ENCODE measurements at regions not wholly inside any gene's neighbourhood (a gene's known extent, or its start where the extent isn't known, plus 50 kb on each side); places are given as distances from the start of the nearest gene placed in this dataset.
"Not testable (repeated sequence)": the region's sequence is repeated elsewhere in the genome, so short reads cannot be mapped to it uniquely, and the experiment has no call there.

DNA sequence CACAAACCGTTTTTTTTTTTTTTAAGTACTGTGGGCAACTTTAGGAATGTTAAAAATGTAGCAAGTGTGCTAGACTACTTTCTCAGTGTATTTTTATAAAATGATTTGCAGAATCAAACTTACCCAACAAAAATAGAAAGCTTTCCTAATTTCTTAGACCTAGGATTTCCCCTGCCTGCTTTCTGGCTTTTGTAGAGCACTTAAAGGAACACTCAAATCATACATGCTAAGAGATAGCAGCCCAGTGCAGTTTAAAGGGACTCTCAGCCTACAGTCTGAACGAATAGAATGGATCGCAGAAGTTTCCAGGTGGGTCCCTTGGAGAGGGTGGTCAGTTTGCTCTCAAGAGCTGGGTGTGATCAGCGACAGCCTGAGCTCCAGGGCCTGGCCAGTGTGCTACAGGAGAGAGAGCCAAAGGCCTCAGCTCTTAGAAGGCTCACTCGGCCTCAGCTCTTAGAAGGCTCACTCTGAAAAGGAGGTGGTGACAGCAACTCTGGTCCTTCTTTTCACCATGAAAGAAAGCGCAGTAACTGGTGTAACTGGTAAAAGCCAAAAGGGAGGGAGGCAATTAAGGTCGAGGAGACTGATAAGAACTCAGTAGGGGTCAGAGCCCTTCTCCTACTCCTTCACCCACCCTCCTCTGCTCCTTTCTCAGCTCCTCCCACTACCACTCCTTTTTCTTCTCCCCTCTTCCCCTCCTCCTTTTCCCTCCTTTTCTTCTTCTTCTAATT, 142.4 kb downstream of the ZFP64 start:
- DNase-seq, result peak; percentile 48

DNA sequence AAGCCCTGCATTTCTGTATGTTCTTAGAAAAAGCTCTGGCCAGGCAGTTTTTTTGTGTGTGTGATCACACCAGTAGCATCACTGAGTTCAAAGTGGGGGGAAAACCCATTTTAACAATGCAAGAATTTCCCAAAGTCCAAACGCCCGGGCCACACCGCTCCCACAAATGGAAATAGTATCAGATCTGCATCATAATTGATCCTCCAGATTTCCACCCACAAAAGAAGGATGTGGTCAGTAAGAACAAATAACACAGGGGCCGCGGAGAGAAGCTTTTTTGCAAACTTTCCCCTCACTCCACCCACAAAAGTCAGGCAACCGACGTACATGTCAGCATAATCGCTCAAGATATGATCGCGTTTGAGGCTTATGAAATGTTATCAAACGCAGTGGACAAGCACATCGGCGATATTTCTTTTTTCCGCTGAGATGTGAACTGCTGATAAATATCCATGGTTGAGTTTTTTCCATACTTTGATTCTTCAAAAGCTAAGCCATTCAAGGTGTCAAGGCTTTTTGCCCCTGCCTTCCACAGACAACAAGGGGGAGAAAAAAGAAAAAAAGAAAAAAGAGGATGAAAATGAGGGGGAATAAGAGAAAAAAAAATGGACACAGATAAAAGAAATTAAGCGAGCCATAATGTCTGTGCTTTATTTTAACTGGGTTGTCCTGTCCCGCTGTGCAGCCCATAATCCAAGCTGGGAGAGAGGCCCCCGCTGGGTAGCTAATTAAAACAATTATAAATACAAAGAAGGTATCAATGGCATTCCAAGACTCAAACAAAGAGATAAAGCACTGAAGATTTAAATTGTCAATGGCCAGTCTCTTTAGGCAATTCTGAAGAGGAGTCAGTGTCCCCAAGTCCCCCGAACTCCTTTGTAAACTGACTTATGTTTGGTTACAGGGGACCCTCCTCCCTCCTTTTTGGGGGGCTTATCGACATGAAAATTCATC, 143.5 kb downstream of the ZFP64 start:
- DNase-seq, result peak; percentile 37

DNA sequence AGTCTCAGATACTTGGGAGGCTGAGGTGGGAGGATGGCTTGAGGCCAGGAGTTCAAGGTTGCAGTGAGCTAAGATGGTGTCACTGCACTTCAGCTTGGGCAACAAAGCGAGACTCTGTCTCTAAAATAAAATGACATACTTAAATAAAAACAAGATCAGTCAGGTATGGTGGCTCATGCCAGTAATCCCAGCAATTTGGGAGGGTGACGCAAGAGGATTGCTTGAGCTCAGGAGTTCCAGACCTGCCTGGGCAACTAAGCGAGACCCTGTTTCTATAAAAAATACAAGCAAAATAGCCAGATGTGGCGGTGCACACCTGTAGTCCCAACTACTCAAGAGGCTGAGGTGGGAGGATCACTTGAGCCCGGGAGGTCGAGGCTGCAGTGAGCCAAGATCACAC, 149.6 kb downstream of the ZFP64 start:
- DNase-seq, result no peak

DNA sequence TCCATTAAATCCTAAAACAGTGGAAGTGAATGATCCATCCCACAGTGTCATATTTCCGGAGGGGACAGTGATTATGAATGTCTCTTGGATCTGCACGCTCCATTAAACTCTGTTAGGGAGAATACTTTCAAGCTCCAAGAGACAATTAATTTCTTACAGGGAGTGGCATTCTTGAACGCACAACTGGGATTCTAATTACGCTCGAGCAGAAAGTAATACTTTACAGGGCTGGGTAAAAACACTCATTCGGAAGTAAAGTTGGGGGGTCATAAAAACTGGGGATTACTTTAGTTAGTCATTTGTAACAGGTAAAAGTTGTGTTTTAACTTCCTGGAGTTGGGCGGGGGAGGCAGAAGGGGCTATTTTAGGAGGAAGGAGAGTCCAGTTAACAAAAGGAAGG, 151.8 kb downstream of the ZFP64 start:
- no peak for DNase-seq

DNA sequence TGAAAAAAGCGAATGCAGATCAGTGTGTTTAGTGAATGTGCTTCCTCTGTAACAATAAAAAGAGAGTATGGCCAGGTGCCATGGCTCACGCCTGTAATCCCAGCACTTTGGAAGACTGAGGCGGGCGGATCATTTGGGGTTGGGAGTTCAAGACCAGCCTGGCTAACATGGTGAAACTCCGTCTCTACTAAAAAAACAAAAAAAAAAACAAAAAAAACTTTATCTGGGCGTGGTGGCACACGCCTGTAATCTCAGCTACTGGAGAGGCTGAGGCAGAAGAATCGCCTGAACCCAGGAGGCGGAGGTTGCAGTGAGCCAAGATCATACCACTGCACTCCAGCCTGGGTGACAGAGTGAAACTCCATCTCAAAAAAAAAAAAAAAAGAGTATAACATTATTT, 152.9 kb downstream of the ZFP64 start:
- DNase-seq, result not testable (repeated sequence)

DNA sequence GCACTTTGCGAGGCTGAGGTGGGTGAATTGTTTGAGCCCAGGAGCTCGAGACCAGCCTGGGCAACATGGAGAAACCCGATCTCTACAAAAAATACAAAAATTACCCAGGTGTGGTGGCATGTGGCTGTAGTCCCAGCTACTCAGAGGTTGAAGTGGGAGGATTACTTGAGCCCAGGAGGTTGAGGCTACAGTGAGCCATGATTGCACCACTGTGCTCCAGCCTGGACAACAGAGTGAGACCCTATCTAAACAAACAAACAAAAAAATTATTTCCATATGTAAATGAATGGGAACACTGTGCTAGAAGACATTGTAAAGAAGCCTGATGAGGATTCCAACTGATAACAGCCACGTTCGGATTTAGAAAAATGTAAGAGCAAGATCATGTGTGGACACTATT, 154.2 kb downstream of the ZFP64 start:
- DNase-seq, result no peak

DNA sequence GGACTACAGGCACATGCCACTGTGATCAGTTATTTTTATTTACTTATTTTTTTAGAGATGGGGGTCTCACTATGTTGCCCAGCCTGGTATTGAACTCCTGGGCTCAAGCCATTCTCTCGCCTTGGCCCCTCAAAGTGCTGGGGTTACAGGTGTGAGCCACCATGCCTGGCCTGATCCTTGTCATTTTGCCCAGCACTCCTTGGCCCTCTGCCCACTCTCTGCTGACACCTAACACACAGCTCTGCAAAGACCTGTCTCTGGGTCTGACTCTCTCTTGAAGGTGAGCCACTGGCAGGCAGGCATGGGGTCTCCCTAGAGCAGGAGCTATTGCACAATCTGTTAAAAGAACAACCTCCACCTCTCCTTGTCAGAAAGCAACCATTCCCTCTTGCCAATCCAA, 155.6 kb downstream of the ZFP64 start:
- no peak for DNase-seq

DNA sequence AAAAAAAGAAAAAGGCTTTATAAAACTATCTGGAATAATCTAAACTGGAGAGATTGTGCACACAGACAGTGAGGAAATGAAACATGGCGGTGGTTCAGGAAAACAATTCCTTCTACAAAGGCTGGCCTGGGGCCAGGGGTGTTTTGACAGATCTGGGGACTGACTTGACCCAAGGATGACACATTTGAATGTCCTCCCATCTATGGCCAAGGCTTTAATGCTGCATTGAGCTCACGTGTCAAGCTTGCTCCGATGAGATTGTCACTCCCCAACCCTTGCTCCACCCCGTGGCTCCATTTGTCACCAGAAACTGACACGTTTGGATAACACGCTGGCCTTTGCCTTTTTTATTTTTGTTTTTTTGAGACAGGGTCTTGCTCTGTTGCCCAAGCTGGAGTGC, 156.1 kb downstream of the ZFP64 start:
- DNase-seq, result no peak

DNA sequence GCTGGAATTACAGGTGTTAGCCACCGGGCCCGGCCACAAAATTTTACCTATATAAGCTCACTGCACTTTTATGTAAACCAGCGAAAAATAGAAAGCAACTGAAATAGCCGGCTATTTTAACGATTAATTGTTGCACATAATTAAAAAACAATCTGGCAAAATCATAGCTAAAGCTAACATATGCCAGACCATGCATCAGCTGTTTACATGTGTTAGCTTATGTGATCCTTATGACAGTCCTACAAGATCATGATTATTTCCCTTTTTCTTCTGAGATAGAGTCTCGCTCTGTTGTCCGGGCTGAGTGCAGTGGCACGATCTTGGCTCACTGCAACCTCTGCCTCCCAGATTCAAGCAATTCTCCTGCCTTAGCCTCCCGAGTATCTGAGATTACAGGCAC, 157.0 kb downstream of the ZFP64 start:
- DNase-seq, result no peak

DNA sequence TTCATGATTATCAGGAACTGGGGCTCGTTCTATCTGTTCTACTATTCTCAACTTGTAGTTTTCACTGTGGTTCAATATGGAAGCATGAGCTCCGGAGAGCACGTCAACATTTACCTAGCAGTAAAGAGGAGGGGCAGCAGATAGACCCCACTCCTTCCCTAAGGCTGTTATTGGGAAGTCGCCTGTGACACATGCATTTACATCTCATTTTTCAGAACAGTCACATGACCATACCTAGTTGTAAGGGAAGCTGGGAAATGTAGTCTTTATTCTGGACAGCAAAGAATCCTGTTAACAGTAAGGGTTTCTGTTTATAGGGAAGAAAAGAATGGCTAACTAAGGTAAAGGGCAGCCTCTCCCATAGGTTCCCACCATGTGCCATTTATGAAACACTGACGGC, 158.3 kb downstream of the ZFP64 start:
- no peak for DNase-seq

DNA sequence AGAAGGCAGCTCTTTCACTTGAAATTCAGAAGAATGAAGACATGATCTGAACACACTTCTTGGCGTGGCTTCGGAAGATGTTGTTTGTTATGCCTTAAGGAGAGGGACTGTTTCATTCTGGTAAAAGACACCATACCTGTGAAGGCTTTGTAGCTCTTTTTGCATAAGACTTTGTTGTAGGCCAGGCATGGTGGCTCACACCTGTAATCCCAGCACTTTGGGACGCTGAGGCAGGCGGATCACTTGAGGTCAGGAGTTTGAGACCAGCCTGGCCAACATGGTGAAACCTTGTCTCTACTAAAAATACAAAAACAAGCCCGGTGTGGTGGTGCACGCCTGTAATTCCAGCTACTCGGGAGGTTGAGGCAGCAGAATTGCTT, 159.3 kb downstream of the ZFP64 start:
- not testable (repeated sequence) for DNase-seq

DNA sequence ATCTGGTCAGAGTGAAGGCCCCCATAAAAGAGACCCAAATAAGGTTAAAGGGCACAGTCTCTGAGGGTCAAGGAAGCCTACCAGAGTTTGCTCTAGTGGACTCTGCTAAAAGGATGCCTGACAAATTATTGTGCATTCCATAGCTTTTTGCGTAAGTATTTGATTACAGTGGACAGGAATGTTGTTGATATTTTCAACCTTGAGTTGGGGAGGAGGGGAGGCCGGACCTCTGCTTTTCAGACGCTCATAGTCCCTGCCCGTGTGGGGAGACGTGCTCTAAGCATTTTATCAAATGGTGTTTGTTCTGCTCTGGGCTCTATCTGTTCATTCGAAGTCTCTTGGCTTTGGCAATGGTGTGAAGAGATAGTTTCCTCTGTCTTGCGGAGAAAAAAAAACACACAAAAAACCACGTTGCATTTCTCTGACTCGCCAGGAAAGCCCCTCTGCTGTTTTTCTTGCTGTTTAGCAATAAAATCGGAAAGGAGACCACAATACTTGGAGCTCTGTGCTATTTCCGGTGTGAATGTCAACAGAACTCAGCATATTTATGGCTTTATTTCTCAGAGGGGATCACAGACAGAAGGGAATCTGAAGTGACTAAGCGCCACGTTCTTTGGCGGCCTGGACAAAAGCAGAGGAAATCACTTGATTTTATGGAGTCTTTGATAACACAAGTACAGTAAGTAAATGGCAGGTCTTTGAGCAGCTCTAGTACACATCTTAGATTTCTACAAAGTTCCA, 159.8 kb downstream of the ZFP64 start:
- DNase-seq, result peak; percentile 97

DNA sequence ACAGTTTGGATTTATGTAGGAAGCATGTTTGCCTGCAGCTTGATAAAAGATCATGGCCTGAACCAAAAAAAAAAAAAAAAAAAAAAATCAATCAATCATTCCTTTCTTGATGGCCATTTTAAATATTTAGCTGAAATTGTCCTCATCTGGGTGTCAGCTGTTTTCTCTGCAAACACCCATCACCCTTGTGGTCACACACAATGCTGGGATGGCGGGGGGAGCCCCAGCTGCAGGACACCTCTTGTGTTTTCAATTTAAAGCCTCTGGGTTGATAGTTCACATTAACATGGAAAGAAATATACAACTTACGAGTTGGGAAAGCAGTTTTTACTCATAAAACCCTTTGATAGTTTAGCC, 160.4 kb downstream of the ZFP64 start:
- DNase-seq, result peak; percentile 61

DNA sequence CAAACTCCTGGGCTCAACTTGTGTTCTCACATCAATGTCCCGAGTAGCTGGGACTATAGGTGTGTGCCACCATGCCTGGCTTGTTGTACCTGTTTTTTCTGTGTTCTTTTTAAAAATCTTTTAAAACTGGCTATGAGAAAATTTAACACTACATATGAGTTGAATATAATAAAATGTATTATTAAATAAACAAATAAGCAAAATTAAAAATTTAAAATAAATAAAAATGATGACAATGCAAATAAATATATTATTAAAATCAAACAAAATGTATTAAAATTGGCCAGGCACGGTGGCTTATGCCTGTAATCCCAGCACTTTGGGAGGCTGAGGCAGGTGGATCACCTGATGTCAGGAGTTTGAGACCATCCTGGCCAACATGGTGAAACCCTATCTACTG, 162.4 kb downstream of the ZFP64 start:
- not testable (repeated sequence) for DNase-seq

DNA sequence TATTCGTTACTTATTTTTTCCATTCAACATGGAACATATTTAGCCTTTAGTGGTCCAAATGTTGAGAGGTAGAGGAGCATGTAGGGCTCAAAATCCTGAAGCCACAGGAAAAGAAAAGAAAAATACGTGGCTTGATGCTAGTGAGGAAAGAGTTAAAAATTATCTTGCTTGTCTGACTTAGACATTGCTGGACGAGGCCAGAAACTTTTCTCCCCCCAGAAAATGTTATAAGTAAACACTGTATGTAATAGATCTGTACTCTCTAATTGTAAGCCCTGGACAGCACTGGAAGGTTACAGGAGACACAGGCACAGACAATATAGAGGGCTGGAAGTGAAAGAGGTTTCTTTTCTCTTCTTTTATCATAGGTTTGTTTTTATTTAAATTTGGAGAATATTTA, 165.6 kb downstream of the ZFP64 start:
- DNase-seq, result no peak

DNA sequence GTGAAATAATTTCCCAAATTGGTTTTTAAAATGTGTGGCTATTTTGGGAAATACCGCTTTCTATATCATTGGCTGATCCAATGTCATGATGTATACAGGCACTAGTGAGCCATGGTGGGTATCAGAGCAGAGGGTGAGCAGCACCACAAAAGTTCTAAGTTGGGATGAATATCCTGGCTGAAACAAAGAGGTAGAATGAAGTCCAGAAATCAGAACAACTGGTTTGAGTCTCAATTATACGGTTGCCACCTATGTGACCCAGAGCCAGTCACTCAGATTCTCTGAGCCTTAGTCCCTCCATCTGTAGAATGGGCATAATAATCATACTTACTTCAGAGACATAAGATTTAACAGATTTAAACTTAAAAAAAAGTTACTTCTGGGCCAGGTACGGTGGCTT, 172.3 kb downstream of the ZFP64 start:
- no peak for DNase-seq

DNA sequence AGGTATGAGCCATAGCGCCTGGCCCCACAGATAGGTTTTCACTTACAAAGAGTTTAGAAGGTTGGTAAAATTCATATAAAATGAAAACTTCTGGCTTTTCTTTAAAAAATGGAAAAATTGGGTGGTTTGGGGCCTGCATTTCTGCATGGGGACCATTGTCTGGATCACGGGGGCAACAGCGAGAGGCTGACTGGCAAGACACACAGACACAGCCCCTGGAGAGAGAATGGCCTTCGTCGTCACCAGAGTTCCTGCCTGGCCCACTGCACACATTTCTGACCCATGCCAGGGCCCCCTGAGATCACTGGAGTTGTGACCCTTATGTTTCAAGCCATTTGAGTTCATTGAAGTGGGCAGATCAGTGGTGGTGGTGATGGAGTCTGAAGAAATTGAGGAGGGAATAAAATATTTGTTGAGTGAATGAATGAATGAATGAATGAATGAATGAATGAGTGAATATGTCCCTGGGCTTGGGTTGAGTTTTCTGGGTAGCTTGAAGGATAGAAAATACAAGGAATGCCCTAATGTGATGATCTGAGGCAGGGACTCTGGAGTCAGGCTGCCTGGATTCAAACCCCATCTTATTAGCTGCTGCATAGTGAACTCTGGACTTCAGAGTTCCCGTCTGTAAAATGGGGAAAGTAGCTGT, 173.8 kb downstream of the ZFP64 start:
- DNase-seq, result no peak

DNA sequence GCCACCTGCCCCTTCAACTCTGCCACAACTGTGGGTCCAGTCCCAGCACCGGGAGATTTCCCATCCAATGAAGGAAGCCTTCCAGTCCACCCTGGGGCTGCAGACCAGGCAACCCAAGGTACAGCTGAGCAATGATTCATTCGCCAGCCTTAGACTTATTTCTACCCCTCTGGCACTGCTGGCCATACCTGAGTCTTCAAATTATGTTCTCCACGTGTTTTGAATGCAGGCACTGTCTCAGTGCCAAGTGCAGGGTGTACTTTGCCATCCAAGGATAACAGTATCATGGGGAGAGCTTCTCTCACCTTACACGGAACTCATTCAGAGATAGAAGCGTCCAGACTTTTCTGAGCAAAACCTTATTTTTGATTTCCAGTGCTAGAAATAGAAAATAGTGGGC, 175.6 kb downstream of the ZFP64 start:
- DNase-seq, result no peak

DNA sequence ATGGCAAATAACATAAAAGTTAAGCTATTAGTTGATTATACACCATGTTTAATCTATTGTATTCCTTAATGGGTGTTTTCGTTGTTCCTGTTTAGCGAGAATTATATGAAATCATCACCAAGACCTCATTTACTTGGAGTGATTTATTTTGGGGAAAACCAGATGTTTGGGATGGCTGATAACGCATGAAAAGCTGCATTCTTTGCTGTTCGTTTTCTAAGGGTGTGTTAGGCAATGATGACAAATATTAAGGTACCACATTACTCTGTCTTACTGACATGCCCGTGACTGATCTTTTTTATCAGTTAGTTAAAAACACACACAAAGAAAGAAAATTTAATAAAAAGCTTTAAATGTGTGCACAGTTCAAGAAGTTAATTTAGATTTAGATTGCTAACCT, 176.4 kb downstream of the ZFP64 start:
- DNase-seq, result no peak

DNA sequence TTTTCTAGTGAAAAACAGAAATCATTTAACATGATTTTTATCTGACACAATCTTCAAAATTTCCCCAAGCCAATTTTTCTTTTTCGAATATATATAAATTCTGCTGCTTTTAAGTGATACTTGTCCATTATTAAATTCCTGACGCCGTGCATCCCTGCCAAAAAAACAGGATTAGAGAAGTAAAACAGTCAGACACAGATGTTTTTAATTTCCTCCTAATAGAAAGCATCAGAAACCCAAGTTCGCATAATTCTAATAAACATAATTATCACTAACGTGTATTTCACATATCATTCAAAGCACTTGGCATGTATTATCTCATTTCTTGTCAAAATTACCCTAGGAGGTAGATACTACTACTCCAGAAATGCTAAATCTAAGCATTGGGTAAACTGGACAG, 179.5 kb downstream of the ZFP64 start:
- DNase-seq, result peak; percentile 31

DNA sequence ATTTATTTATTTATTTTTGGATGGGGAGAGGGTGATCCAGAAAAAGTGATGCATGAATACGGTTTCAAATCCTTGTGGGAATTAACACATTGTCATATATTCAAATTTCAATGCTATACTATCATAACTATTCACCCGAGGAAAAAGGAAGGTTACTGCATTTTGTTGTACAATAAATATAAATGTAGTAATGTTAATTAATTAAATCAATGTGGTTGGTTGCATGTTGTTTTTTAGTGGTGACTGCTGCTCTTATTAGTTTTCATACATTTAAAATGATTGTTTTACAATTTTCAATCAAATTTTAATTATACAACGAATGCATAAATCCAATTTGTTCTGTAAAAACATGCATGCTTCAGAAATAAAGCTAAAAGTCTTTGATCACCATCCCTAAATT, 180.5 kb downstream of the ZFP64 start:
- no peak for DNase-seq

DNA sequence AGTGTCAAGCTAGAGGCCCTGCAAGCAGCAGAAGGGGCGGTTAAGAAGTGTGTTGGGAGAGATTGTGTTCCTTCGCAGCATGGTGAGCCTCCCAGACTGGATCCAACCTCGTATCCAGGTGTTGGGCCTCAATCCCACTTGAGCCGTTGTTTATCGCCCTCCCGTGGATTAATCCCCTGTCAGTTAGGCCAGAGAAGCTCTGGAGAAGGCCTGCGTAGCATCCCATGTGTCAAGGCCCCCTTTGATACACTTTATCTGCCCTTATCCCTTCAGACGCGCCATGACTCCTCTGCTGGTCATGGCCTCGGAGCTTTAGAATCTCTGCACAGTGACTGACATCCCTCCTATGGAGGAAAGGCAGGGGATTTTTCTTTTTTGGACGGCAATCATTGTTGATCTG, 181.0 kb downstream of the ZFP64 start:
- no peak for DNase-seq

DNA sequence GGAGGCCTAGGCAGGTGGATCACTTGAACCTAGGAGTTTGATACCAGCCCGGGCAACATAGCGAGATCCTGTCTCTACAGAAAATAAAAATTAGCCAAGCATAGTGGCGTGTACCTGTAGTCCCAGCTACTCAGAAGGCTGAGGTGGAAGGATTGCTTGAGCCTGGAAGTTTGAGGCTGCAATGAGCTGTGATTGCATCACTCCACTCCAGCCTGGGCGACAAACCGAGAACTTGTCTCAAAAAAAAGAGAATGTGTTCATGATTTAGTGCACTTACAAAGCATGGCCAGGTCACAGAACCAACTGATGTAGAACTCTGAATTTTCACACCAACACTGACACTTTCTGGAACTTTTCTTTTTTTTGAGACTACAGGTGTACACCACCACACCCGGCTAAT, 182.7 kb downstream of the ZFP64 start:
- DNase-seq, result no peak
